IMR-90 (cell line): ENCODE measurements at regions not wholly inside any gene's neighbourhood (a gene's known extent, or its start where the extent isn't known, plus 50 kb on each side); places are given as distances from the start of the nearest gene placed in this dataset.

ENCODE experiments used
- ATAC-seq: fragments of 200-7000 bp; cut with Tn5 transposase; 2 replicates; pipeline ENCODE4 v1.9.1; 2020; ENCODE audit warnings: low read depth, mild to moderate bottlenecking, moderate library complexity
- BruUV-seq: library from RNA; stranded (reverse); fragments of 400-500 nt; replicated peaks from 2 replicates; lab custom pipeline; 2021; lab: Mats Ljungman, UMichigan
- CTCF ChIA-PET: fragments of 300-600 bp; formaldehyde crosslinking; extraction: SDS; loops from one replicate; lab custom pipeline; 2021; ENCODE audit warnings: antibody characterized with exemption; lab: Yijun Ruan, JAX
- POLR2A ChIA-PET: fragments of 300-600 bp; sonication (Branson Sonifier 250); formaldehyde crosslinking; loops from one replicate; lab custom pipeline; 2022; ENCODE audit warnings: antibody characterized with exemption; ENCODE audit not compliant: unreplicated experiment; lab: Charles Lee
- DNase-seq: peaks from one replicate; pipeline ENCODE4 v3.0.0; 2013
- H2AFZ ChIP-seq: replicated peaks from 2 replicates; pipeline ENCODE3; 2013; ENCODE audit warnings: low read length, mild to moderate bottlenecking; ENCODE audit not compliant: poor library complexity
- H2AK5ac ChIP-seq: 2 replicates; pipeline ENCODE4 v1.6.1; 2013; ENCODE audit warnings: low read depth, low read length, inconsistent platforms
- H2AK9ac ChIP-seq: replicated peaks from 2 replicates; pipeline ENCODE3; 2013; ENCODE audit warnings: mild to moderate bottlenecking, low read depth, low read length, moderate library complexity; ENCODE audit not compliant: poor library complexity
- H2BK120ac ChIP-seq: 2 replicates; pipeline ENCODE4 v1.6.1; 2013; ENCODE audit warnings: low read depth, low read length, inconsistent platforms
- H2BK15ac ChIP-seq: 3 replicates; pipeline ENCODE4 v1.6.1; 2013; ENCODE audit warnings: low read depth, low read length, inconsistent platforms
- H2BK20ac ChIP-seq: 2 replicates; pipeline ENCODE4 v1.6.1; 2013; ENCODE audit warnings: low read depth, mild to moderate bottlenecking, inconsistent platforms, low read length, moderate library complexity
- H2BK5ac ChIP-seq: 2 replicates; pipeline ENCODE4 v1.6.1; 2013; ENCODE audit warnings: mild to moderate bottlenecking, low read depth, low read length, inconsistent platforms; ENCODE audit not compliant: poor library complexity, severe bottlenecking
- H3K14ac ChIP-seq: replicated peaks from 2 replicates; pipeline ENCODE4 v1.6.1; 2013; ENCODE audit warnings: low read depth, low read length, inconsistent platforms
- H3K18ac ChIP-seq: 2 replicates; pipeline ENCODE4 v1.6.1; 2013; ENCODE audit warnings: low read depth, low read length, control low read depth
- H3K23ac ChIP-seq: 2 replicates; pipeline ENCODE4 v1.6.1; 2013; ENCODE audit warnings: low read depth, low read length, inconsistent platforms
- H3K27ac ChIP-seq: 2 replicates; pipeline ENCODE4 v1.5.1; 2013; ENCODE audit warnings: mild to moderate bottlenecking, control low read depth, low read length; ENCODE audit not compliant: insufficient read depth
- H3K27me3 ChIP-seq: 2 replicates; pipeline ENCODE4 v1.6.1; 2013; ENCODE audit warnings: low read length; ENCODE audit not compliant: control insufficient read depth, insufficient read depth
- H3K36me3 ChIP-seq: 2 replicates; pipeline ENCODE4 v1.6.1; 2013; ENCODE audit warnings: low read length, mixed read lengths; ENCODE audit not compliant: control insufficient read depth, insufficient read depth
- H3K4ac ChIP-seq: 2 replicates; pipeline ENCODE4 v1.6.1; 2013; ENCODE audit warnings: low read depth, low read length, inconsistent platforms
- H3K4me1 ChIP-seq: 2 replicates; pipeline ENCODE4 v1.6.1; 2013; ENCODE audit warnings: low read length, mixed read lengths; ENCODE audit not compliant: control insufficient read depth, insufficient read depth
- H3K4me2 ChIP-seq: 2 replicates; pipeline ENCODE4 v1.6.1; 2013; ENCODE audit warnings: low read depth, mild to moderate bottlenecking, control low read depth, low read length, moderate library complexity
- H3K4me3 ChIP-seq: 2 replicates; pipeline ENCODE4 v1.5.1; 2013; ENCODE audit warnings: low read depth, mild to moderate bottlenecking, control low read depth, low read length, moderate library complexity; ENCODE audit not compliant: insufficient read depth
- H3K56ac ChIP-seq: 2 replicates; pipeline ENCODE4 v1.6.1; 2013; ENCODE audit warnings: low read length, inconsistent platforms; ENCODE audit not compliant: insufficient read depth; ENCODE audit errors: extremely low read depth
- H3K79me1 ChIP-seq, 2 experiments: 2 replicates each; pipeline ENCODE4 v1.6.1; 2013; ENCODE audit warnings: low read length in 2 of 2, inconsistent platforms in 1 of 2, low read depth in 1 of 2
- H3K9ac ChIP-seq: 2 replicates; pipeline ENCODE4 v1.6.1; 2013; ENCODE audit warnings: low read depth, low read length, control low read depth
- H3K9me1 ChIP-seq: 2 replicates; pipeline ENCODE4 v1.6.1; 2013; ENCODE audit warnings: low read length, inconsistent platforms; ENCODE audit not compliant: insufficient read depth
- H3K9me3 ChIP-seq: 2 replicates; pipeline ENCODE4 v1.6.1; 2013; ENCODE audit warnings: low read length; ENCODE audit not compliant: control insufficient read depth, insufficient read depth
- H4K20me1 ChIP-seq: 2 replicates; pipeline ENCODE4 v1.6.1; 2013; ENCODE audit warnings: low read length, inconsistent platforms; ENCODE audit not compliant: insufficient read depth
- H4K5ac ChIP-seq: 2 replicates; pipeline ENCODE4 v1.6.1; 2013; ENCODE audit warnings: mild to moderate bottlenecking, low read depth, low read length, control low read depth
- H4K8ac ChIP-seq, 2 experiments: 2 replicates each; pipeline ENCODE4 v1.6.1; 2013; ENCODE audit warnings: low read depth in 2 of 2, low read length in 2 of 2, control low read depth in 1 of 2, inconsistent platforms in 1 of 2
- H4K91ac ChIP-seq: 2 replicates; pipeline ENCODE4 v1.6.1; 2013; ENCODE audit warnings: low read depth, low read length, inconsistent platforms; ENCODE audit not compliant: insufficient read depth
- BHLHE40 ChIP-seq: fragments of 150-350 bp; IDR thresholded peaks from 2 replicates; pipeline ENCODE4 v1.6.1; 2016; ENCODE audit warnings: mild to moderate bottlenecking, low read depth, low read length
- CEBPB ChIP-seq: IDR thresholded peaks from 2 replicates; pipeline ENCODE4 v1.6.1; 2012; ENCODE audit warnings: low read depth, low read length, improper control_type of control experiment
- CHD1 ChIP-seq: IDR thresholded peaks from 2 replicates; pipeline ENCODE4 v1.6.1; 2012; ENCODE audit warnings: low read depth, low read length, improper control_type of control experiment
- FOS ChIP-seq: fragments of 150-350 bp; IDR thresholded peaks from 2 replicates; pipeline ENCODE4 v1.6.1; 2016; ENCODE audit warnings: low read depth, low read length
- MAFK ChIP-seq: IDR thresholded peaks from 2 replicates; pipeline ENCODE4 v1.6.1; 2012; ENCODE audit warnings: low read depth, low read length, improper control_type of control experiment
- MAZ ChIP-seq: IDR thresholded peaks from 2 replicates; pipeline ENCODE4 v1.6.1; 2012; ENCODE audit warnings: low read depth, mild to moderate bottlenecking, low read length, improper control_type of control experiment, moderate library complexity, borderline replicate concordance
- MXI1 ChIP-seq: IDR thresholded peaks from 2 replicates; pipeline ENCODE4 v1.6.1; 2012; ENCODE audit warnings: low read depth, mild to moderate bottlenecking, low read length, moderate library complexity, borderline replicate concordance
- NFE2L2 ChIP-seq: fragments of 150-350 bp; IDR thresholded peaks from 2 replicates; pipeline ENCODE4 v1.6.1; 2016; ENCODE audit warnings: low read depth, mild to moderate bottlenecking, low read length
- POLR2A ChIP-seq: IDR thresholded peaks from 2 replicates; pipeline ENCODE4 v1.6.1; 2012; ENCODE audit warnings: mild to moderate bottlenecking, low read depth, low read length
- RAD21 ChIP-seq: IDR thresholded peaks from 2 replicates; pipeline ENCODE4 v1.6.1; 2012; ENCODE audit warnings: low read length, improper control_type of control experiment
- RCOR1 ChIP-seq: IDR thresholded peaks from 2 replicates; pipeline ENCODE4 v1.6.1; 2012; ENCODE audit warnings: mild to moderate bottlenecking, low read length, improper control_type of control experiment; ENCODE audit not compliant: insufficient replicate concordance
- RFX5 ChIP-seq: IDR thresholded peaks from 2 replicates; pipeline ENCODE4 v1.8.0; 2012; ENCODE audit warnings: low read depth, mild to moderate bottlenecking, low read length, moderate library complexity
- SMC3 ChIP-seq: fragments of 150-350 bp; IDR thresholded peaks from 2 replicates; pipeline ENCODE4 v1.6.1; 2016; ENCODE audit warnings: low read depth, mild to moderate bottlenecking, antibody characterized with exemption, low read length, moderate library complexity
- USF2 ChIP-seq: fragments of 150-350 bp; IDR thresholded peaks from 2 replicates; pipeline ENCODE4 v1.6.1; 2017; ENCODE audit warnings: mild to moderate bottlenecking, antibody characterized with exemption, low read length, low read depth
- WGBS, 2 experiments: methylation state at CpG; one replicate each; pipeline versions ENCODE4 v1.1.5 to v1.1.7; 2013; ENCODE audit warnings: missing lambda C conversion rate in 2 of 2; ENCODE audit not compliant: insufficient read length in 1 of 2; ENCODE audit errors: extremely low coverage in 2 of 2; 5-methylcytosine and 5-hydroxymethylcytosine counted together
- dilution Hi-C: fragments of 300-500 bp; cut with HindIII; formaldehyde crosslinking; loops from one replicate; pipeline ENCODE4 v1.14.3; 2018; ENCODE audit warnings: low sequenced_read_pairs; ENCODE audit not compliant: unreplicated experiment
- in situ Hi-C: fragments of 300-500 bp; cut with MboI; formaldehyde crosslinking; loops from 3 replicates; pipeline ENCODE4 v1.14.3; 2019; ENCODE audit warnings: low sequenced_read_pairs, inconsistent platforms, mixed read lengths
- intact Hi-C: fragments of 100-400 bp; cut with micrococcal nuclease; formaldehyde crosslinking; loops from 2 replicates; pipeline ENCODE4 v1.10.0; 2022
- TF ChIP-seq, protein P1 (sequence below): fragments of 150-350 bp; IDR thresholded peaks from 2 replicates; pipeline ENCODE4 v1.6.1; 2016; ENCODE audit warnings: low read depth, mild to moderate bottlenecking, low read length, moderate library complexity, borderline replicate concordance
- TF ChIP-seq, protein P2 (sequence below): conservative IDR thresholded peaks from 2 replicates; pipeline ENCODE4 v1.5.1; 2012; ENCODE audit warnings: mild to moderate bottlenecking, low read depth, low read length, improper control_type of control experiment

DNA sequence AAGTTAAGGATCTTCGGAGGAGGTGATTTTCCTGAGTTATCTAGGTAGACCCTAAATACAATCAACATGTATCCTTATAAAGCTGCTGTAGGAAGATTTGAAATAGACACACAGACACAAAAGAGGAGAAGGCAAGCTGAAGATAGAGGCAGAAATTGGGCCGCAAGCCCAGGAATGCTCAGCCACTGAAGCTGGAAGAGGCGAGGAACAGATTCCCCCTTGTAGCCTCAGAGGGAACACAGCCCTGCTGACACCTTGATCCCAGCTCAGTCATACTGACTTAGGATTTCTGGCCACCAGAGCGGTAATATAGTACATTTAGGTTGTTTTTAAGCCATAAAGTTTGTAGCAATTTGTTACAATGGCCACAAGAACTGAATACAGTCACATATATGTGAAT lies 90.9 kb downstream of the ETAA1 start:
- Histone ChIP-seq H3K79me1 (no peaks in the 10 kb centered on the region), H3K23ac (no peak overlapping the region), H2BK120ac (no peak overlapping the region), H3K27me3 (no peaks in the 10 kb centered on the region), H2BK20ac (no peak overlapping the region), H3K9me1 (no peaks in the 10 kb centered on the region), H3K18ac (no peak overlapping the region), H2BK5ac (no peak overlapping the region), H2AFZ (no peak overlapping the region), H4K20me1 (no peaks in the 10 kb centered on the region), H2BK15ac (no peak overlapping the region), H3K4me1 (no peaks in the 10 kb centered on the region), H2AK5ac (no peak overlapping the region), H3K36me3 (no peaks in the 10 kb centered on the region), H4K5ac (no peak overlapping the region), H2AK9ac (no peak overlapping the region), H3K14ac (no peak overlapping the region), H4K91ac (no peak overlapping the region), H3K9me3 (no peaks in the 10 kb centered on the region), H3K4me3 (no peak overlapping the region), H3K4me2 (no peak overlapping the region), H3K56ac (no peak overlapping the region), H4K8ac (no peak overlapping the region), H3K27ac (no peak overlapping the region), H3K4ac (no peak overlapping the region), H3K9ac (no peak overlapping the region)
- CTCF ChIA-PET = no interaction called here
- no peak for DNase-seq
- no TSS peak for BruUV-seq
- WGBS, 2 experiments = no CpG with 5 or more reads among the region's 4 CpGs
- dilution Hi-C loops = no loop called here
- in situ Hi-C loops = loop anchor here (25.0 kb wide), 1 partner anchor 349 kb away; no protein-coding TSS in a partner anchor
- TF ChIP-seq, protein P1, sequence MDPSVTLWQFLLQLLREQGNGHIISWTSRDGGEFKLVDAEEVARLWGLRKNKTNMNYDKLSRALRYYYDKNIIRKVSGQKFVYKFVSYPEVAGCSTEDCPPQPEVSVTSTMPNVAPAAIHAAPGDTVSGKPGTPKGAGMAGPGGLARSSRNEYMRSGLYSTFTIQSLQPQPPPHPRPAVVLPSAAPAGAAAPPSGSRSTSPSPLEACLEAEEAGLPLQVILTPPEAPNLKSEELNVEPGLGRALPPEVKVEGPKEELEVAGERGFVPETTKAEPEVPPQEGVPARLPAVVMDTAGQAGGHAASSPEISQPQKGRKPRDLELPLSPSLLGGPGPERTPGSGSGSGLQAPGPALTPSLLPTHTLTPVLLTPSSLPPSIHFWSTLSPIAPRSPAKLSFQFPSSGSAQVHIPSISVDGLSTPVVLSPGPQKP = no peak
- no peak for TF ChIP-seq MXI1
- no peak for TF ChIP-seq CEBPB
- TF ChIP-seq MAZ = no peak
- TF ChIP-seq POLR2A = no peak
- TF ChIP-seq RCOR1 = no peak
- TF ChIP-seq, protein P2, sequence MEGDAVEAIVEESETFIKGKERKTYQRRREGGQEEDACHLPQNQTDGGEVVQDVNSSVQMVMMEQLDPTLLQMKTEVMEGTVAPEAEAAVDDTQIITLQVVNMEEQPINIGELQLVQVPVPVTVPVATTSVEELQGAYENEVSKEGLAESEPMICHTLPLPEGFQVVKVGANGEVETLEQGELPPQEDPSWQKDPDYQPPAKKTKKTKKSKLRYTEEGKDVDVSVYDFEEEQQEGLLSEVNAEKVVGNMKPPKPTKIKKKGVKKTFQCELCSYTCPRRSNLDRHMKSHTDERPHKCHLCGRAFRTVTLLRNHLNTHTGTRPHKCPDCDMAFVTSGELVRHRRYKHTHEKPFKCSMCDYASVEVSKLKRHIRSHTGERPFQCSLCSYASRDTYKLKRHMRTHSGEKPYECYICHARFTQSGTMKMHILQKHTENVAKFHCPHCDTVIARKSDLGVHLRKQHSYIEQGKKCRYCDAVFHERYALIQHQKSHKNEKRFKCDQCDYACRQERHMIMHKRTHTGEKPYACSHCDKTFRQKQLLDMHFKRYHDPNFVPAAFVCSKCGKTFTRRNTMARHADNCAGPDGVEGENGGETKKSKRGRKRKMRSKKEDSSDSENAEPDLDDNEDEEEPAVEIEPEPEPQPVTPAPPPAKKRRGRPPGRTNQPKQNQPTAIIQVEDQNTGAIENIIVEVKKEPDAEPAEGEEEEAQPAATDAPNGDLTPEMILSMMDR = no peak
- no peak for TF ChIP-seq BHLHE40
- TF ChIP-seq CHD1 = no peak
- no peak for TF ChIP-seq RFX5
- TF ChIP-seq NFE2L2 = no peak
- no peak for TF ChIP-seq SMC3
- no peak for TF ChIP-seq MAFK
- no peak for TF ChIP-seq RAD21
- TF ChIP-seq FOS = no peak
- no peak for TF ChIP-seq USF2
- intact Hi-C loops = no loop called here
- POLR2A ChIA-PET = no interaction called here
- no peak for ATAC-seq
